PC-9 (cell line): ENCODE measurements at regions not wholly inside any gene's neighbourhood (a gene's known extent, or its start where the extent isn't known, plus 50 kb on each side); places are given as distances from the start of the nearest gene placed in this dataset.

Experiments
- BruUV-seq: library from RNA; stranded (reverse); fragments of 400-500 nt; replicated peaks from 2 replicates; lab custom pipeline; 2021; lab: Mats Ljungman, UMichigan
- CTCF ChIA-PET: fragments of 300-600 bp; sonication (Branson Sonifier 250); formaldehyde crosslinking; loops from one replicate; lab custom pipeline; 2022; ENCODE audit warnings: antibody characterized with exemption; lab: Charles Lee
- POLR2A ChIA-PET: fragments of 300-600 bp; sonication (Branson Sonifier 250); formaldehyde crosslinking; loops from one replicate; lab custom pipeline; 2022; ENCODE audit warnings: antibody characterized with exemption; ENCODE audit not compliant: unreplicated experiment; lab: Charles Lee
- DNase-seq, 2 experiments: peaks; one replicate each; pipeline versions ENCODE4 v3.0.0 to v3.0.0-alpha.2; 2015 to 2022; ENCODE audit warnings: mixed read lengths in 1 of 2
- H2AFZ ChIP-seq: fragments of 200-600 bp; sonication (generic); 2 replicates; pipeline ENCODE4 v1.8.1; 2017; ENCODE audit warnings: antibody characterized with exemption
- H3F3A ChIP-seq: fragments of 200-600 bp; sonication (generic); 2 replicates; pipeline ENCODE4 v1.8.1; 2017; ENCODE audit warnings: antibody characterized with exemption, mild to moderate bottlenecking, low read depth; ENCODE audit not compliant: insufficient read depth
- H3K27ac ChIP-seq: fragments of 200-600 bp; sonication (generic); 2 replicates; pipeline ENCODE4 v1.6.1; 2016; ENCODE audit warnings: mixed run types
- H3K27me3 ChIP-seq: fragments of 200-600 bp; sonication (generic); 2 replicates; pipeline ENCODE4 v1.6.1; 2016; ENCODE audit warnings: low read depth, mixed run types; ENCODE audit not compliant: insufficient read depth
- H3K36me3 ChIP-seq: fragments of 200-600 bp; sonication (generic); 2 replicates; pipeline ENCODE4 v1.6.1; 2016; ENCODE audit warnings: low read depth, mixed run types
- H3K4me1 ChIP-seq: fragments of 200-600 bp; sonication (generic); replicated peaks from 2 replicates; pipeline ENCODE4 v1.6.1; 2016; ENCODE audit warnings: mixed run types; ENCODE audit not compliant: insufficient read depth
- H3K4me2 ChIP-seq: fragments of 200-600 bp; sonication (generic); 2 replicates; pipeline ENCODE4 v1.6.1; 2017; ENCODE audit warnings: mixed run types
- H3K4me3 ChIP-seq: fragments of 200-600 bp; sonication (generic); 2 replicates; pipeline ENCODE4 v1.6.1; 2016; ENCODE audit warnings: mixed run types
- H3K79me2 ChIP-seq: fragments of 200-600 bp; sonication (generic); 2 replicates; pipeline ENCODE4 v1.6.1; 2017; ENCODE audit warnings: low read depth, mixed run types
- H3K9me2 ChIP-seq: fragments of 200-600 bp; sonication (generic); 2 replicates; pipeline ENCODE4 v1.8.1; 2017; ENCODE audit warnings: mild to moderate bottlenecking; ENCODE audit not compliant: insufficient read depth
- H3K9me3 ChIP-seq: fragments of 200-600 bp; sonication (generic); 2 replicates; pipeline ENCODE4 v1.8.1; 2016; ENCODE audit warnings: low read depth; ENCODE audit not compliant: insufficient read depth
- H4K20me1 ChIP-seq: fragments of 200-600 bp; sonication (generic); 2 replicates; pipeline ENCODE4 v1.8.1; 2017; ENCODE audit not compliant: insufficient read depth
- EZH2 ChIP-seq: fragments of 200-600 bp; sonication (generic); IDR thresholded peaks from 2 replicates; pipeline ENCODE4 v1.8.0; 2017; ENCODE audit warnings: antibody characterized with exemption, low read depth
- intact Hi-C: fragments of 100-400 bp; cut with micrococcal nuclease; formaldehyde crosslinking; loops from one replicate; pipeline ENCODE4 v1.10.0; 2022; ENCODE audit not compliant: unreplicated experiment
- TF ChIP-seq, protein P1 (sequence below): fragments of 200-600 bp; sonication (generic); conservative IDR thresholded peaks from 2 replicates; pipeline ENCODE4 v1.6.1; 2017; ENCODE audit warnings: mixed run types, antibody characterized with exemption, mild to moderate bottlenecking, moderate library complexity

GRCh38 chr19:7415857-7416371, 67.2 kb downstream of the ARHGEF18 start:
- POLR2A ChIA-PET, result no interaction called here
- peaks cover 88% of the 10 kb centered on the region for H3K79me2 ChIP-seq
- CTCF ChIA-PET, result no interaction called here
- no peak overlapping the region for H3K4me2 ChIP-seq
- peaks cover 30% of the 10 kb centered on the region; the same call in 1 of the 2 replicates for H3F3A ChIP-seq
- DNase-seq, result no peak
- no TSS peak for BruUV-seq
- peaks cover 3% of the 10 kb centered on the region; the same call in 1 of the 2 replicates for H3K36me3 ChIP-seq
- no peak overlapping the region for H3K27ac ChIP-seq
- H3K4me3 ChIP-seq, result no peak overlapping the region
- H3K4me1 ChIP-seq, result peaks cover 24% of the 10 kb centered on the region
- peaks cover 12% of the 10 kb centered on the region for H4K20me1 ChIP-seq
- no peak overlapping the region for H2AFZ ChIP-seq
- intact Hi-C loops, result no loop called here
- H3K27me3 ChIP-seq, result no peaks in the 10 kb centered on the region
- no peaks in the 10 kb centered on the region for H3K9me2 ChIP-seq
- TF ChIP-seq, protein P1, sequence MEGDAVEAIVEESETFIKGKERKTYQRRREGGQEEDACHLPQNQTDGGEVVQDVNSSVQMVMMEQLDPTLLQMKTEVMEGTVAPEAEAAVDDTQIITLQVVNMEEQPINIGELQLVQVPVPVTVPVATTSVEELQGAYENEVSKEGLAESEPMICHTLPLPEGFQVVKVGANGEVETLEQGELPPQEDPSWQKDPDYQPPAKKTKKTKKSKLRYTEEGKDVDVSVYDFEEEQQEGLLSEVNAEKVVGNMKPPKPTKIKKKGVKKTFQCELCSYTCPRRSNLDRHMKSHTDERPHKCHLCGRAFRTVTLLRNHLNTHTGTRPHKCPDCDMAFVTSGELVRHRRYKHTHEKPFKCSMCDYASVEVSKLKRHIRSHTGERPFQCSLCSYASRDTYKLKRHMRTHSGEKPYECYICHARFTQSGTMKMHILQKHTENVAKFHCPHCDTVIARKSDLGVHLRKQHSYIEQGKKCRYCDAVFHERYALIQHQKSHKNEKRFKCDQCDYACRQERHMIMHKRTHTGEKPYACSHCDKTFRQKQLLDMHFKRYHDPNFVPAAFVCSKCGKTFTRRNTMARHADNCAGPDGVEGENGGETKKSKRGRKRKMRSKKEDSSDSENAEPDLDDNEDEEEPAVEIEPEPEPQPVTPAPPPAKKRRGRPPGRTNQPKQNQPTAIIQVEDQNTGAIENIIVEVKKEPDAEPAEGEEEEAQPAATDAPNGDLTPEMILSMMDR, result no peak
- no peak for TF ChIP-seq EZH2
- H3K9me3 ChIP-seq, result no peaks in the 10 kb centered on the region

DNA sequence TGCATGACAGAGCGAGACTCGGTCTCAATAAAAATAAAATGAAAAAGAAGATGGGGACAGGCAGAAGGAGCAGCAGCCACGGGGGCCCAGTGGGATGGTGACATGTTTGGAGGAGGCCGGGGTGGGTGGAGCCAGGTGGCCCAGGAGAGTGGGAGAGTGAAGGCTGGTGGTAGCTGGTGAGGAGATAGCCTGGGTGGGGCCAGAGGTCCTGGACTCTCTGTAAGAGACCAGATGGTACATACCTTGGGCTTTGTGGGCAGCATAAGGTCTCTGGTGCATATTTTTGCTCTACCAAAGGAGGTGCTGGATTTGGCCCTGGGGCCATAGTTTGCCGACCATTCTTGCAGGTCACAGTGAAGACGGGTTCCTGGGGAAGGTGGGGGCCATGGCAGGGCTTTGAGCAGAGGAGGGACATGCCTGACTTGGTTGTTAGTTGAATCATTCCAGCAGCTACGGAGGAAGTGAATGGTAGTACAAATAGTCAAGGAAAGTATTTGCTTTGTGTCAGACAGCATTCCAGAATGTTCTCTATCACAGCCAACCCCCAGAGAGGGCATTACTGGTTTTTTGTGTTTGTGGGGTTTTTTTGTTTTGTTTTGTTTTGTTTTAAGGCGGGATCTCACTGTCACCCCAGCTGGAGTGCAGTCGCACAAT, 69.1 kb downstream of the ARHGEF18 start:
- Histone ChIP-seq H3K79me2 (peaks cover 70% of the 10 kb centered on the region), H2AFZ (no peak overlapping the region), H3F3A (peaks cover 49% of the 10 kb centered on the region), H3K27me3 (no peaks in the 10 kb centered on the region), H3K4me2 (no peak overlapping the region), H3K4me1 (peaks cover 42% of the 10 kb centered on the region), H3K9me3 (no peaks in the 10 kb centered on the region), H4K20me1 (peaks cover 6% of the 10 kb centered on the region; the same call in 1 of the 2 replicates), H3K27ac (no peak overlapping the region), H3K36me3 (no peaks in the 10 kb centered on the region; the same call in 1 of the 2 replicates), H3K4me3 (no peak overlapping the region), H3K9me2 (no peaks in the 10 kb centered on the region)
- DNase-seq, result peak in 1 of 2 experiments; percentile 40
- BruUV-seq, result no TSS peak
- ChIA-PET POLR2A (no interaction called here), CTCF (no interaction called here)
- TF ChIP-seq, protein P1, result no peak
- no peak for TF ChIP-seq EZH2
- intact Hi-C loops, result no loop called here

- BruUV-seq, result no TSS peak
- no peak overlapping the region for H3K4me2 ChIP-seq
- peaks cover 57% of the 10 kb centered on the region for H3F3A ChIP-seq
- DNase-seq, result no peak
- no peaks in the 10 kb centered on the region; the same call in 1 of the 2 replicates for H3K36me3 ChIP-seq
- intact Hi-C loops, result no loop called here
- H3K27ac ChIP-seq, result no peak overlapping the region
- H3K4me3 ChIP-seq, result no peak overlapping the region
- peaks cover 75% of the 10 kb centered on the region for H3K79me2 ChIP-seq
- no peaks in the 10 kb centered on the region for H3K27me3 ChIP-seq
- H3K9me3 ChIP-seq, result no peaks in the 10 kb centered on the region
- no peak overlapping the region for H2AFZ ChIP-seq
- ChIA-PET CTCF (no interaction called here), POLR2A (no interaction called here)
- TF ChIP-seq, protein P1, result no peak
- no peak for TF ChIP-seq EZH2
- no peaks in the 10 kb centered on the region for H3K9me2 ChIP-seq
- H3K4me1 ChIP-seq, result peaks cover 50% of the 10 kb centered on the region
- peaks cover 6% of the 10 kb centered on the region; the same call in 1 of the 2 replicates for H4K20me1 ChIP-seq
Observed at GRCh38 chr19:7418596-7418995, 69.9 kb downstream of the ARHGEF18 start.
